GM19463 (cell line): ENCODE measurements at regions not wholly inside any gene's neighbourhood (a gene's known extent, or its start where the extent isn't known, plus 50 kb on each side); places are given as distances from the start of the nearest gene placed in this dataset.

Experiments used
- ATAC-seq: cut with Tn5 transposase; IDR thresholded peaks from one replicate; pipeline ENCODE4 v1.9.1; 2021; ENCODE audit warnings: mild to moderate bottlenecking, moderate library complexity; ENCODE audit not compliant: unreplicated experiment

GRCh38 chr2:236688563-236689392, 119.2 kb downstream of the ACKR3 start:
- no peak for ATAC-seq

- ATAC-seq: no peak
Observed at GRCh38 chr2:236689393-236689700, 119.7 kb downstream of the ACKR3 start.

GRCh38 chr2:236689981-236690380, 120.4 kb downstream of the ACKR3 start:
- no peak for ATAC-seq

GRCh38 chr2:236690726-236691125, 121.1 kb downstream of the ACKR3 start:
- ATAC-seq: no peak

GRCh38 chr2:236691799-236692167, 122.2 kb downstream of the ACKR3 start:
- ATAC-seq: no peak

GRCh38 chr2:236692937-236693336, 123.3 kb downstream of the ACKR3 start:
- ATAC-seq: no peak

- no peak for ATAC-seq
Observed at GRCh38 chr2:236693531-236693930, 123.9 kb downstream of the ACKR3 start.

- ATAC-seq: no peak
Observed at GRCh38 chr2:236694146-236694888, 124.7 kb downstream of the ACKR3 start.

- ATAC-seq: no peak
Observed at GRCh38 chr2:236696834-236697233, 127.2 kb downstream of the ACKR3 start.

- ATAC-seq: no peak
Observed at GRCh38 chr2:236698016-236698627, 128.5 kb downstream of the ACKR3 start.

GRCh38 chr2:236700703-236701102, 131.1 kb downstream of the ACKR3 start:
- no peak for ATAC-seq

GRCh38 chr2:236702657-236703372, 133.2 kb downstream of the ACKR3 start:
- ATAC-seq: no peak

- no peak for ATAC-seq
Observed at GRCh38 chr2:236703373-236703709, 133.7 kb downstream of the ACKR3 start.

GRCh38 chr2:236703906-236704305, 134.3 kb downstream of the ACKR3 start:
- ATAC-seq: no peak

- no peak for ATAC-seq
Observed at GRCh38 chr2:236704887-236705286, 135.3 kb downstream of the ACKR3 start.

GRCh38 chr2:236705295-236706105, 135.9 kb downstream of the ACKR3 start:
- no peak for ATAC-seq

GRCh38 chr2:236706288-236706687, 136.7 kb downstream of the ACKR3 start:
- ATAC-seq: no peak

GRCh38 chr2:236706803-236707202, 137.2 kb downstream of the ACKR3 start:
- ATAC-seq: no peak

- ATAC-seq: no peak
Observed at GRCh38 chr2:236711440-236711839, 141.8 kb downstream of the ACKR3 start.

GRCh38 chr2:236712304-236712703, 142.7 kb downstream of the ACKR3 start:
- no peak for ATAC-seq
